WTC11 (cell line): ENCODE measurements at regions not wholly inside any gene's neighbourhood (a gene's known extent, or its start where the extent isn't known, plus 50 kb on each side); places are given as distances from the start of the nearest gene placed in this dataset.

Experiments
- ATAC-seq: fragments of 200-7000 bp; cut with Tn5 transposase; 2 replicates; pipeline ENCODE4 v1.10.0; 2021; ENCODE audit warnings: mild to moderate bottlenecking, moderate library complexity
- CTCF ChIA-PET: fragments of 300-600 bp; sonication (Branson Sonifier 250); formaldehyde crosslinking; loops from one replicate; lab custom pipeline; 2021; ENCODE audit warnings: antibody characterized with exemption; lab: Charles Lee
- POLR2A ChIA-PET: fragments of 350-600 bp; sonication (Branson Sonifier 250); formaldehyde crosslinking; loops from one replicate; lab custom pipeline; 2021; ENCODE audit warnings: antibody characterized with exemption; lab: Charles Lee
- DNase-seq: peaks from one replicate; pipeline ENCODE4 v3.0.0; 2021; ENCODE audit warnings: low spot score
- H3K27ac Mint-ChIP-seq: 2 replicates; pipeline ENCODE4 v1.8.0; 2021; ENCODE audit warnings: mixed read lengths
- H3K27me3 Mint-ChIP-seq: 2 replicates; pipeline ENCODE4 v1.8.0; 2021; ENCODE audit warnings: low read depth, mild to moderate bottlenecking, moderate library complexity, mixed read lengths
- H3K36me3 Mint-ChIP-seq: 2 replicates; pipeline ENCODE4 v1.8.0; 2021; ENCODE audit warnings: mixed read lengths
- H3K4me1 Mint-ChIP-seq: 2 replicates; pipeline ENCODE4 v1.8.0; 2022; ENCODE audit warnings: mixed read lengths
- H3K4me3 Mint-ChIP-seq: 2 replicates; pipeline ENCODE4 v1.8.0; 2021; ENCODE audit warnings: mild to moderate bottlenecking, moderate library complexity, mixed read lengths
- H3K9me3 Mint-ChIP-seq: 2 replicates; pipeline ENCODE4 v1.8.0; 2021; ENCODE audit warnings: mixed read lengths
- ARID4B ChIP-seq: sonication (generic); formaldehyde crosslinking; IDR thresholded peaks from 2 replicates; pipeline ENCODE4 v1.8.0; 2023; ENCODE audit warnings: missing genetic modification reagents, mild to moderate bottlenecking, borderline replicate concordance
- ATF1 ChIP-seq: sonication (generic); formaldehyde crosslinking; IDR thresholded peaks from 2 replicates; pipeline ENCODE4 v1.8.1; 2023; ENCODE audit warnings: mild to moderate bottlenecking, moderate library complexity, missing genetic modification reagents
- CBFB ChIP-seq: sonication (generic); formaldehyde crosslinking; IDR thresholded peaks from 2 replicates; pipeline ENCODE4 v1.8.1; 2022; ENCODE audit warnings: mild to moderate bottlenecking, low read depth, missing genetic modification reagents
- E2F5 ChIP-seq: sonication (generic); formaldehyde crosslinking; IDR thresholded peaks from 2 replicates; pipeline ENCODE4 v1.8.1; 2022; ENCODE audit warnings: mild to moderate bottlenecking, moderate library complexity, missing genetic modification reagents
- ETV6 ChIP-seq: sonication (generic); formaldehyde crosslinking; IDR thresholded peaks from 2 replicates; pipeline ENCODE4 v1.8.1; 2022; ENCODE audit warnings: mild to moderate bottlenecking, missing genetic modification reagents
- FOXJ3 ChIP-seq: sonication (generic); formaldehyde crosslinking; IDR thresholded peaks from 2 replicates; pipeline ENCODE4 v1.9.0; 2021; ENCODE audit warnings: missing genetic modification reagents, mild to moderate bottlenecking, borderline replicate concordance
- FOXK1 ChIP-seq: sonication (generic); formaldehyde crosslinking; IDR thresholded peaks from 2 replicates; pipeline ENCODE4 v1.8.0; 2022; ENCODE audit warnings: mild to moderate bottlenecking, moderate library complexity, missing genetic modification reagents
- FOXP4 ChIP-seq: sonication (generic); formaldehyde crosslinking; IDR thresholded peaks from 2 replicates; pipeline ENCODE4 v1.8.0; 2022; ENCODE audit warnings: mild to moderate bottlenecking, missing genetic modification reagents
- JAZF1 ChIP-seq: fragments of 250-450 bp; sonication (Bioruptor Pico); IDR thresholded peaks from 2 replicates; pipeline ENCODE4 v1.9.0; 2021; ENCODE audit warnings: moderate library complexity, mild to moderate bottlenecking, inconsistent platforms
- KAT7 ChIP-seq: sonication (generic); formaldehyde crosslinking; IDR thresholded peaks from 2 replicates; pipeline ENCODE4 v1.8.1; 2023; ENCODE audit warnings: missing genetic modification reagents, mild to moderate bottlenecking, borderline replicate concordance
- MYBL2 ChIP-seq: sonication (generic); formaldehyde crosslinking; IDR thresholded peaks from 2 replicates; pipeline ENCODE4 v1.8.1; 2023; ENCODE audit warnings: mild to moderate bottlenecking, moderate library complexity, missing genetic modification reagents
- NFATC4 ChIP-seq: fragments of 250-450 bp; sonication (Bioruptor Pico); IDR thresholded peaks from 2 replicates; pipeline ENCODE4 v1.9.0; 2021; ENCODE audit warnings: mild to moderate bottlenecking
- PREB ChIP-seq: sonication (generic); formaldehyde crosslinking; IDR thresholded peaks from 2 replicates; pipeline ENCODE4 v1.8.1; 2022; ENCODE audit warnings: mild to moderate bottlenecking, missing genetic modification reagents, moderate library complexity, borderline replicate concordance
- RELA ChIP-seq: sonication (generic); formaldehyde crosslinking; IDR thresholded peaks from 2 replicates; pipeline ENCODE4 v1.8.1; 2022; ENCODE audit warnings: missing genetic modification reagents, mild to moderate bottlenecking, borderline replicate concordance
- ZBTB21 ChIP-seq: sonication (generic); formaldehyde crosslinking; IDR thresholded peaks from 2 replicates; pipeline ENCODE4 v1.8.1; 2023; ENCODE audit warnings: mild to moderate bottlenecking, missing genetic modification reagents, borderline replicate concordance
- ZNF138 ChIP-seq: sonication (generic); formaldehyde crosslinking; conservative IDR thresholded peaks from 2 replicates; pipeline ENCODE4 v1.8.1; 2022; ENCODE audit warnings: mild to moderate bottlenecking, moderate library complexity, missing genetic modification reagents
- ZNF281 ChIP-seq: sonication (generic); formaldehyde crosslinking; IDR thresholded peaks from 2 replicates; pipeline ENCODE4 v1.8.0; 2023; ENCODE audit warnings: mild to moderate bottlenecking, missing genetic modification reagents
- ZNF317 ChIP-seq: sonication (generic); formaldehyde crosslinking; IDR thresholded peaks from 2 replicates; pipeline ENCODE4 v1.8.1; 2023; ENCODE audit warnings: low read depth, mild to moderate bottlenecking, moderate library complexity, missing genetic modification reagents, borderline replicate concordance
- ZNF396 ChIP-seq: fragments of 250-450 bp; sonication (Bioruptor Pico); IDR thresholded peaks from 2 replicates; pipeline ENCODE4 v1.8.0; 2021; ENCODE audit warnings: mild to moderate bottlenecking, moderate library complexity, borderline replicate concordance
- ZSCAN18 ChIP-seq: fragments of 250-450 bp; sonication (Bioruptor Pico); IDR thresholded peaks from 2 replicates; pipeline ENCODE4 v2.1.2; 2022; ENCODE audit warnings: mild to moderate bottlenecking, moderate library complexity

- H3K27me3 Mint-ChIP-seq = no peaks in the 10 kb centered on the region; the same call in 1 of the 2 replicates
- DNase-seq (no peak), ATAC-seq (no peak)
- ChIA-PET CTCF (no interaction called here), POLR2A (no interaction called here)
- no peak overlapping the region for H3K4me3 Mint-ChIP-seq
- no peak overlapping the region for H3K27ac Mint-ChIP-seq
- no peaks in the 10 kb centered on the region for H3K4me1 Mint-ChIP-seq
- H3K9me3 Mint-ChIP-seq = peaks cover 38% of the 10 kb centered on the region
- TF ChIP-seq E2F5 (no peak), RELA (CRISPR knock-in tag) (no peak), ZNF281 (CRISPR knock-in tag) (no peak), FOXP4 (CRISPR knock-in tag) (no peak), ZNF396 (CRISPR knock-in tag) (no peak), MYBL2 (CRISPR knock-in tag) (no peak), PREB (no peak), FOXJ3 (no peak), ETV6 (CRISPR knock-in tag) (no peak), ARID4B (CRISPR knock-in tag) (no peak)
- peaks cover 14% of the 10 kb centered on the region for H3K36me3 Mint-ChIP-seq
Measured at GRCh38 chr16:5302372-5303114, 204.9 kb upstream of the EEF2KMT start.

GRCh38 chr16:5298202-5298601, 200.6 kb upstream of the EEF2KMT start:
- Mint-ChIP-seq H3K4me1 (peaks cover 4% of the 10 kb centered on the region), H3K27ac (no peak overlapping the region), H3K27me3 (no peaks in the 10 kb centered on the region; the same call in 1 of the 2 replicates), H3K36me3 (peaks cover 14% of the 10 kb centered on the region), H3K9me3 (peaks cover 37% of the 10 kb centered on the region), H3K4me3 (no peak overlapping the region)
- ChIA-PET CTCF (no interaction called here), POLR2A (no interaction called here)
- ATAC-seq (no peak), DNase-seq (no peak)
- TF ChIP-seq KAT7 (CRISPR knock-in tag) = no peak
- TF ChIP-seq JAZF1 = no peak
- TF ChIP-seq ZNF317 (CRISPR knock-in tag) = no peak
- TF ChIP-seq NFATC4 (CRISPR knock-in tag) = no peak
- no peak for TF ChIP-seq ATF1 (CRISPR knock-in tag)
- TF ChIP-seq ZSCAN18 (CRISPR knock-in tag) = no peak
- TF ChIP-seq FOXK1 (CRISPR knock-in tag) = no peak
- no peak for TF ChIP-seq CBFB
- no peak for TF ChIP-seq ZNF138 (CRISPR knock-in tag)
- TF ChIP-seq ZBTB21 = no peak
